Epithelial cell of proximal tubule (primary cell): ENCODE measurements at regions not wholly inside any gene's neighbourhood (a gene's known extent, or its start where the extent isn't known, plus 50 kb on each side); places are given as distances from the start of the nearest gene placed in this dataset.
A peak's percentile ranks its signal among the peaks of the same experiment; 100 is the strongest.

Experiments used
- DNase-seq: peaks from one replicate; pipeline ENCODE4 v3.0.0-alpha.2; 2011; ENCODE audit warnings: low read depth
- H3K4me3 ChIP-seq: 2 replicates; pipeline ENCODE4 v1.5.1; 2011; ENCODE audit warnings: low read depth, mild to moderate bottlenecking, low read length
- CTCF ChIP-seq: conservative IDR thresholded peaks from 2 replicates; pipeline ENCODE4 v1.5.1; 2012; ENCODE audit warnings: low read depth, mild to moderate bottlenecking, low read length

GRCh38 chr2:226439337-226439736 is 360.3 kb downstream of the IRS1 start:
- DNase-seq = no peak
- no peak overlapping the region for H3K4me3 ChIP-seq
- no peak for TF ChIP-seq CTCF

GRCh38 chr2:226435146-226435545 is 364.5 kb downstream of the IRS1 start:
- no peak for TF ChIP-seq CTCF
- no peak overlapping the region for H3K4me3 ChIP-seq
- DNase-seq = no peak

GRCh38 chr2:226434702-226435101 is 364.9 kb downstream of the IRS1 start:
- no peak for DNase-seq
- no peak for TF ChIP-seq CTCF
- H3K4me3 ChIP-seq = no peak overlapping the region

GRCh38 chr2:226431288-226431948 is 368.2 kb downstream of the IRS1 start:
- no peak for TF ChIP-seq CTCF
- H3K4me3 ChIP-seq = no peak overlapping the region
- DNase-seq = peak; percentile 59

GRCh38 chr2:226429476-226429875 is 370.1 kb downstream of the IRS1 start:
- no peak for TF ChIP-seq CTCF
- H3K4me3 ChIP-seq = no peak overlapping the region
- no peak for DNase-seq

GRCh38 chr2:226427538-226428307 is 371.9 kb downstream of the IRS1 start:
- no peak for TF ChIP-seq CTCF
- DNase-seq = peak; percentile 53
- H3K4me3 ChIP-seq = no peak overlapping the region
